ENCODE measurements at regions not wholly inside any gene's neighbourhood (a gene's known extent, or its start where the extent isn't known, plus 50 kb on each side); places are given as distances from the start of the nearest gene placed in this dataset.
"Not testable (repeated sequence)": the region's sequence is repeated elsewhere in the genome, so short reads cannot be mapped to it uniquely, and the experiment has no call there.

GRCh38 chr1:177687544-177687943, 282.3 kb downstream of the SEC16B start:
- WGBS, 2 donors, result 70 to 74% methylated on average over 3 of the region's 3 CpGs

DNA sequence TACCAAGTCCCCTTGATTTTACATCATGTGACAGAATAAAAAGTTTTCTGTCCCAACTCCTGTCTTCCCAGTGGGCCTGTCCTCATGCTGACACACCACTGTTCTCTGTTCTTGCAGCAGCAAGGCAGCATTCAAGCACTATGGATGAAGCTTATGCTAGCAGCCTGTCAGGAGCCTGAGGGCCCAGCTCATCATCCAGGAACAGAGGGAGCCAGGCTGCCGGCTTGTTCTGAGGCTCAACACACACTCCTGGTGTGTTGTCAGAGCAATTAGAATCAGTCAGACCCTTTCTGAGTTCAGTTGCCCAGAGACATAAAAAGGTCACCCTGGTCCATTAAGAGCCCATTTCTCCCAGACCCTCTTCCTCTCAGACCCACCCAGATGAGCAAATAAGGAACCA, 282.9 kb downstream of the SEC16B start:
- DNase-seq, result no peak
- Histone ChIP-seq H3K4me1 (no peaks in the 10 kb centered on the region), H3K9me3 (no peaks in the 10 kb centered on the region), H3K27me3 (no peaks in the 10 kb centered on the region), H3K36me3 (no peaks in the 10 kb centered on the region), H3K4me3 (no peak overlapping the region), H3K27ac (no peak overlapping the region)
- WGBS, 2 donors, result 32 to 66% methylated on average over 1 of the region's 1 CpG
- TF ChIP-seq POLR2AphosphoS5 (IDR thresholded peaks at IDR 0.05), result no peak
- intact Hi-C loops (cut with DNase I), result no loop called here

More at GRCh38 chr1:177687544-177687943, 282.3 kb downstream of the SEC16B start:
- intact Hi-C loops (cut with DNase I), result no loop called here
- H3K4me1 ChIP-seq, result no peaks in the 10 kb centered on the region
- TF ChIP-seq CTCF (IDR thresholded peaks at IDR 0.05) (no peak), EP300 (IDR thresholded peaks at IDR 0.05) (no peak), POLR2A (IDR thresholded peaks at IDR 0.05) (no peak), POLR2AphosphoS5 (IDR thresholded peaks at IDR 0.05) (no peak)
- DNase-seq, result no peak
- H3K27ac ChIP-seq, result no peak overlapping the region
- no peaks in the 10 kb centered on the region for H3K36me3 ChIP-seq
- no peaks in the 10 kb centered on the region for H3K9me3 ChIP-seq
- no peaks in the 10 kb centered on the region for H3K27me3 ChIP-seq
- H3K4me3 ChIP-seq, result no peak overlapping the region

GRCh38 chr1:177669161-177669560, 300.7 kb downstream of the SEC16B start:
- intact Hi-C loops (cut with DNase I), result no loop called here
- H3K4me1 ChIP-seq, result no peaks in the 10 kb centered on the region
- TF ChIP-seq POLR2A (IDR thresholded peaks at IDR 0.05), result no peak
- no peak for TF ChIP-seq EP300 (IDR thresholded peaks at IDR 0.05)
- TF ChIP-seq POLR2AphosphoS5 (IDR thresholded peaks at IDR 0.05), result no peak
- no peak for TF ChIP-seq CTCF (IDR thresholded peaks at IDR 0.05)
- H3K9me3 ChIP-seq, result no peaks in the 10 kb centered on the region
- no peaks in the 10 kb centered on the region for H3K27me3 ChIP-seq
- DNase-seq, result no peak
- no peaks in the 10 kb centered on the region for H3K36me3 ChIP-seq
- no peak overlapping the region for H3K4me3 ChIP-seq
- 82 to 90% methylated on average over 1 of the region's 1 CpG for WGBS, 2 donors
- H3K27ac ChIP-seq, result no peak overlapping the region

- no peaks in the 10 kb centered on the region for H3K27me3 ChIP-seq
- H3K36me3 ChIP-seq, result no peaks in the 10 kb centered on the region
- intact Hi-C loops (cut with DNase I), result no loop called here
- 63 to 76% methylated on average over 2 of the region's 2 CpGs for WGBS, 2 donors
- H3K4me1 ChIP-seq, result no peaks in the 10 kb centered on the region
- no peak for DNase-seq
- H3K27ac ChIP-seq, result no peak overlapping the region
- no peak overlapping the region for H3K4me3 ChIP-seq
- TF ChIP-seq POLR2AphosphoS5 (IDR thresholded peaks at IDR 0.05) (no peak), EP300 (IDR thresholded peaks at IDR 0.05) (no peak), POLR2A (IDR thresholded peaks at IDR 0.05) (no peak), CTCF (IDR thresholded peaks at IDR 0.05) (no peak)
- H3K9me3 ChIP-seq, result no peaks in the 10 kb centered on the region
These were observed 303.9 kb downstream of the SEC16B start for GRCh38 chr1:177665935-177666334.

DNA sequence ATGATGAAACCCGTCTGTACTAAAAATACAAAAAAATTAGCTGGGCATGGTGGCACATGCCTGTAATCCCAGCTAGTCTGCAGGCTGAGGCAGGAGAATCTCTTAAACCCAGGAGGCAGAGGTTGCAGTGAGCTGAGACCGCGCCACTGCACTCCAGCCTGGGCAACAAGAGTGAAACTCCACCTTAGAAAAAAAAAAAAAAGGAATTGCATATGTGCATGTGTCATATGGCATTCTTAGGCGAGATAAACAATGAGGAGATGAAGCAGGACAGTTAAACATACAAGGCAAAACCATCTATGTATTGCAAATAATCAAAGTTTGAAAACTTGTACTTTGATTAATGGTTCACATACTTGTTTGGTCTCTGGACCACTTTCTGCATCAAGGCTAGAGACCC, 305.1 kb downstream of the SEC16B start:
- H3K27me3 ChIP-seq; DNase-seq; H3K27ac ChIP-seq; H3K4me3 ChIP-seq; intact Hi-C loops (cut with DNase I); H3K9me3 ChIP-seq; H3K4me1 ChIP-seq; H3K36me3 ChIP-seq: not testable (repeated sequence)
- 87 to 88% methylated on average over 4 of the region's 4 CpGs for WGBS, 2 donors

DNA sequence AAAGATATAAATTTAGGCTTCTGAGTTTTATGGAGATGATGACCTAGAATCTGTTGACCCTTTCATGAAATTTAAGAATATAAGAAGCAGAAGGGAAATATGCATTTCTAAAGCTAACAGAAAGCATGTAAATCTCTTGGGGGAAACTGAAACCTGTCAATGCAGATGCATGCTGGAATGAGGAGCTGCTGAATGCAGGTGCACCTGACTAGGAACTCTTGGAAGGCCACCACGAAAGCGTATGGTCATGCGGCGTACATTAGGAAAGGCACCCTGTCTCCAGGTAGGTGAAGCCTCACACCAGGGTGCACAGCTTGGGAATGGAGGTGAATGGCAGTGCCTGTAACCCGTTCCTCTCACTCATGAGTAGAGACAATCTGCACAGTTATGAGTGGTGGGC, 309.7 kb downstream of the SEC16B start:
- intact Hi-C loops (cut with DNase I), result no loop called here
- no peak overlapping the region for H3K4me3 ChIP-seq
- H3K27ac ChIP-seq, result no peak overlapping the region
- no peak for TF ChIP-seq POLR2A (IDR thresholded peaks at IDR 0.05)
- TF ChIP-seq CTCF (IDR thresholded peaks at IDR 0.05), result no peak
- TF ChIP-seq EP300 (IDR thresholded peaks at IDR 0.05), result no peak
- no peak for TF ChIP-seq POLR2AphosphoS5 (IDR thresholded peaks at IDR 0.05)
- WGBS, 2 donors, result 88 to 92% methylated on average over 5 of the region's 5 CpGs
- no peaks in the 10 kb centered on the region for H3K27me3 ChIP-seq
- no peak for DNase-seq
- H3K36me3 ChIP-seq, result no peaks in the 10 kb centered on the region
- H3K9me3 ChIP-seq, result no peaks in the 10 kb centered on the region
- no peaks in the 10 kb centered on the region for H3K4me1 ChIP-seq
